ENCODE measurements at regions not wholly inside any gene's neighbourhood (a gene's known extent, or its start where the extent isn't known, plus 50 kb on each side); places are given as distances from the start of the nearest gene placed in this dataset.

DNA sequence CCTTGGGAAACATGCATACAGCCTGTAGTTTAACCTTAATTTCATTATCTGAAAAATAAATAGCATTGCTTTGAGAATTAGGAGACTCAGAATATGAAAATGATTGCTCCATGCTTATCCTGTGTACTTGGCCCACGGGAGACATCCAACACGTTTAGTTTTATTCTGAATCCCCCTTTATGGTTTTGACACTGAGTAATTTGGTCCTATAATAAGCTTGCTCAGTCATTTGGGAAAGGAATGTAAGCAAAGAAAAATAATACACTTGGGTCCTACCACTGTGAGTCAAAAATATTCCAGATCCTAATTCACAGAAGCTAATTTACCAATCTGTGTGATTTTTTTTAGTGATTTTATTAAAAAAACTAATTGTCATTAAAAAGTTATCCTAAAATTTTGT, 557.3 kb downstream of the USP25 start:
- TF ChIP-seq CTCF (conservative IDR thresholded peaks at IDR 0.05; ENCODE audit: low read depth in 2 of 2), result no peak
- no peak for TF ChIP-seq EZH2 (IDR thresholded peaks at IDR 0.05; ENCODE audit: low read depth, unreplicated experiment)
- TF ChIP-seq ETS1 (IDR thresholded peaks at IDR 0.05), result no peak
- TF ChIP-seq NANOG (IDR thresholded peaks at IDR 0.05; ENCODE audit: borderline replicate concordance), result no peak
- no peak for TF ChIP-seq POLR2AphosphoS5 (IDR thresholded peaks at IDR 0.05; ENCODE audit: low read depth)
- TF ChIP-seq EZH2phosphoT487 (IDR thresholded peaks at IDR 0.05; ENCODE audit: unreplicated experiment), result no peak
- TF ChIP-seq JUNB (IDR thresholded peaks at IDR 0.05; ENCODE audit: unreplicated experiment), result no peak
- no peak for TF ChIP-seq REST (IDR thresholded peaks at IDR 0.05; ENCODE audit: unreplicated experiment)
- TF ChIP-seq ZNF114 (CRISPR knock-in tag; IDR thresholded peaks at IDR 0.05), result no peak
- no peak for TF ChIP-seq STAT1 (IDR thresholded peaks at IDR 0.05; ENCODE audit: unreplicated experiment)

Measured in GM23338 (cell line).